GM18868 (cell line): ENCODE measurements at regions not wholly inside any gene's neighbourhood (a gene's known extent, or its start where the extent isn't known, plus 50 kb on each side); places are given as distances from the start of the nearest gene placed in this dataset.

Source experiments
- ATAC-seq: cut with Tn5 transposase; IDR thresholded peaks from one replicate; pipeline ENCODE4 v1.9.1; 2021; ENCODE audit warnings: mild to moderate bottlenecking, moderate library complexity; ENCODE audit not compliant: unreplicated experiment

GRCh38 chr18:68262690-68263294, 452.1 kb downstream of the TMX3 start:
- no peak for ATAC-seq

- no peak for ATAC-seq
Observed at GRCh38 chr18:68256418-68257067, 458.4 kb downstream of the TMX3 start.

DNA sequence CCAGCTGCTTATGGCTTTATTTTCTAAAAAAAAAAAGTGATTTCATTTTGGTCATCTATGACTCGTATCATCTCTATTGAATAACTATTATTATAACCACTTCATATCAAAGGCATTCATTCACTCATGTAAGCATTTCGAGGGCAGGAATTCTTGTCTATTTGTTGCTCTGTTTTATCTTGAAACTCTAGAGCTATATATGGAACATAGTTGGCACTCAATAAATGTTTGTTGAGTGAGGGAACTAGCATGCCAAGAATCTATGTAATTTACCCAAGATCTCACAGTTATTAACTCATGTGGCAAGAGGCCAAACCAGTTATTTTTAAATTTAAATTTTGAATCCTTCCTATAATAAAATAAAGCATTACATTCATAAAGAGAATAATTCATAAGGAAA, 470.1 kb downstream of the TMX3 start:
- ATAC-seq: no peak

- ATAC-seq: no peak
Observed at GRCh38 chr18:68241881-68242280, 473.0 kb downstream of the TMX3 start.

GRCh38 chr18:68234676-68235075, 480.2 kb downstream of the TMX3 start:
- no peak for ATAC-seq

DNA sequence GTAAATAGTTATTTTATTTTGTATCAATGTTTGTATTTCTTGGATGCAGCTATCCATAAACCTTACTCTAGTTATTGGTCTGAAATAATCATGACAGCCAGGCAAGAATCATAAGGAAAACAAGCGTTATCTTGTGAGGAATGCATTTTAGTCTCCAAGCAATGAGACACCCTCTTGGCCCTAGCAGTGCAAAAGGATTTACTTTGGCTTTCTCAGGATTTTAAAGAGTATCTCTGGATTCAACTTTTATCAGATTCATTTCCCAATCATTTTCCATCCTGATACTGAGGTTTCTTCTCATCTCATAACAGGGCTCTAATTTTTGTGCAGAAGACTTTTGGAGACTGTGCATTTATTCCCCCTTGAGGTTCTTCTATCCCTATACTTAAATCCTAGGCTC, 480.8 kb downstream of the TMX3 start:
- ATAC-seq: no peak

GRCh38 chr18:68233018-68233417, 481.9 kb downstream of the TMX3 start:
- no peak for ATAC-seq

DNA sequence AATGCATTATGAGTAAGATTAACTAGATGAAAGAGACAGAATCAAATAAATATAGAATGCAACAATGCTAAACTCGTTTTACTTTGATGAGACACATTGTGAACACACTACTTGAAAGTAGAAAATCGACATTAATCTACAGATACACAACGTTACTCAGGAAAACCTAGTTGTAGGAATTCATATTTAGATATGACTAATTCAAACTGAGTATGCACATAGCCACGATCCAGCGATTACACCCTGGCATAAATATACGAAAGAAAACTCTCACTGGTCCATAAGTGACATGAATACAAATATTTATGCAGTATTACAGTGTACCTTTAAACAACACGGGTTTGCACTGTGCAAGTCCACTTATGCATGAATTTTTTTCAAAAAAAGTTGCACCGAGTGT, 485.6 kb downstream of the TMX3 start:
- ATAC-seq: no peak

GRCh38 chr18:68221111-68221724, 493.7 kb downstream of the TMX3 start:
- ATAC-seq: no peak

GRCh38 chr18:68220458-68220857, 494.4 kb downstream of the TMX3 start:
- ATAC-seq: no peak

DNA sequence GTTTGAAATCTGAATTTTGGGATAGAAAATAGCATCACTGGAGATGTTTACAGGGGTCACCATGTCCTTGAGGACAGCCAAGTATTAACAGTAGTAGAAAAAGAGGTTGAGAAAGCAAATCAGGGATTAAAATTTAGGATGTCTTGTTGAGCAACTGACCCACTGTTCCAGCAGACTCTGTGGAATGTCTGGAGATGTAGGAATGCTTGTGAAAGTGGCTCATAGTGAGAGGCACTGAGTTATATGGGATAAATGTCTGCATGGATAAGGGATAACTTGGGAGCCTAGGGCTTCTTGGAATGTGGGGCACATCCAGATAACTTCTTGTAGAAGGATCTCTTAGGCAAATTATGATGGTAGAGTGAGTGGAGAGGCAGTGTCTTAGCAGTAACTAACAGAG, 495.0 kb downstream of the TMX3 start:
- no peak for ATAC-seq

DNA sequence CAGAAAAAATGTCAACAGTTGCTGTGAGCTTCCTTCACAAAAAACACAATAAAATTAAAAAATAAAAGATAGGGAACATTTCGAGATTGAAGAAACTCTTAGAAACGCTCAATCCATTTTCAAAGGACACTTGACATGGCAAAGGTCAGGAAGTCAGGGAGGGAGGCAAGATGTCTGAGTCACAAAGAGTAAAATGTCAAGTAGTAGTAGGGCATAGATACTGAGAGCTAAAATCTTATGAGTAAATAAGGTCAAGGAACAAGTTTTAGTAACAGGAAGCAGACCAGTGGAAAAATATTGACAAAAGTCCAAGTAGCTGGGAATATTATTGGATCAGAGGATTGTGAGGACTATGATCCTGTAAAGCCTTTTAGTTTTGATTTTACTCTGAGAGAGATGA, 495.6 kb downstream of the TMX3 start:
- no peak for ATAC-seq

DNA sequence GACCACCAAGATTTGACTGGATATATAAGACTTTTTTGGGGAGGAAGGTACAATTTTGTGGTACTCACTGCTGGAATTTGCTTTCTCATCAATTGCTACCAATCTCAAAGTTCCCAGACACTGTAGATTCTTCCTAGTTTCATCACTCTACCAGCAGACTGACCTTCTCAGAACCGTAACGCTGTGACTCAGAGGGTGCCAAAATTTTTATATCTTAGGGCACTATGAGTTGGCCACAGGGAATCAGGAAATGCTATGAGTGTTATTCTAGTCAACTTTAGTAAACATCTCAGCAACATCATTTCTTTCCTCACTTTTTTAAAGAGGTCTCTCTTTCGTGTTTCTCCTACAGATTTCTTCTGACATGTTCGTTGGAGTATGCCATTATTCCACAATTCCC, 499.0 kb downstream of the TMX3 start:
- ATAC-seq: no peak

DNA sequence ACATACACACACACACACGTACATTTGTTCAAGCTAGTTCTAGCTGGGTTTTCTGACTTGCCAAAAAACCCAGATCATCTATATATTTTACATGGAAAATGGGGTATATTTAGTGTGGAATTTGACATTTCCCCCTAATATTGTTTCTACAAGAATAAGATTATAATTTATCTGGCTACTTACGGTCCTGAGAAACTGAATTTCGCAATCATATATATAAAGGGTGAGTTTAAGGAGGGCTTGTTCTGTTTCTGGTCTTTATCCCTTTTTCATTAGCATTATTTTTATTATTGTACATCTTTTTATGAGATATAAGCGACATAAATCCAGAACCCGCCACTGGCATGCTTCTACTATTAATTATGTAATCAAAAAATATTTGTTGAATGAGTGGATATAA, 528.9 kb downstream of the TMX3 start:
- no peak for ATAC-seq

- ATAC-seq: no peak
Observed at GRCh38 chr18:68181956-68182355, 533.0 kb downstream of the TMX3 start.

GRCh38 chr18:68179811-68180210, 535.1 kb downstream of the TMX3 start:
- ATAC-seq: no peak

- no peak for ATAC-seq
Observed at GRCh38 chr18:68178921-68179320, 536.0 kb downstream of the TMX3 start.

DNA sequence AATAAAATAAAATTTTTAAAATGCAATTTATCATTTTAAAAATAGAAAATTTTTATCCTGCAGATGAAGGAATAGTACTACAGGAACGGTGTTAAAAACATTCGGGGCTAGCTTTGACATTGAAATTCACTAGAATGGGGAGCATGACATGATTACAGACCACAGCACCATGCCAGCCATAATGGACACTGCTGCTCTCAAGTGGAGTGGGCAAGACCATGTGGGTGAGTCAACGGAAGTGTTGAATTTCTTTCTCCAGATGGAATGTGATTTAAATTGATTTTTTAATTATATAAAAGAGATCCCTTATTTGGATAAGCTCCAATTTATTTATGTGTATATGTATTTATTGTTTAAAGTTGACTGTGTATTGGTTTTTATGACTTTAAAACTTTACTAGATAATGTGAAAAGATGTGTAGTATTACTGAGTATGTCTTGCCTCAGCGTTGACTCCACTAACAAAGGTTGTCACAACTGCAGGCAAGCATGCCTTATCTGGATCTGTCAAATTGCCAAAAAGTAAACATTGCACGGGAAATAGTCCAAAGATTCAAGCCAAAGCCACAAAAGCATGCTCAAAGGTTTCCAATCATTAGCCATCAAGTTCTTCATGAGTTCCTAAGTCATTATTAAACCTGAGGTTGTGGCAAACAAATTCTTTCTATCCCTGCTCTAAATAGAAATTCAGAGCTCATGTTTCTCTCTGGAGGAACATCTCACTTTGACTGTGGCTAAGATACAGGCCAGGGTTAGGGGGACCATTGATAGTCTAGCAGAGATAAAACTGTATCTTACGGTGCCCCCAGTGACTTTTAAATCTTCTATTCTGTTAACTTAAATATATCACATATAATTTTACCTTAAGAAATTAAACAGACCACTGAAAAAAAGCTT, 536.9 kb downstream of the TMX3 start:
- ATAC-seq: no peak

DNA sequence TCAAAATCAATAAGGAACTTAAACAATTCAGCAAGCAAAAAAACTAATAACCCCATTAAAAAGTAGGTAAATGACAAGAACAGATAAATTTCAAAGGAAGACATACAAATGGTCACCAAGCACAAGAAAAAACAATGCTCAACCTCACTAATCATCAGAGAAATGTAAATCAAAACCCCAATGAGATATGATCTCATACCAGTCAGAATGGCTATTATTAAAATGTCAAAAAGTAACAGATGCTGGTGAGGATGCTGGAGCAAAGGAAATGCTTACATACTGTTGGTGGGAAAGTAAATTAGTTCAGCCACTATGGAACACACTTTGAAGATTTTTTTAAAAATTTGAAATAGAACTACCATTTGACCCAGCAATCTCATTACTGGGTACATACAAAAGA, 538.0 kb downstream of the TMX3 start:
- no peak for ATAC-seq

GRCh38 chr18:68172842-68173549, 541.9 kb downstream of the TMX3 start:
- no peak for ATAC-seq

DNA sequence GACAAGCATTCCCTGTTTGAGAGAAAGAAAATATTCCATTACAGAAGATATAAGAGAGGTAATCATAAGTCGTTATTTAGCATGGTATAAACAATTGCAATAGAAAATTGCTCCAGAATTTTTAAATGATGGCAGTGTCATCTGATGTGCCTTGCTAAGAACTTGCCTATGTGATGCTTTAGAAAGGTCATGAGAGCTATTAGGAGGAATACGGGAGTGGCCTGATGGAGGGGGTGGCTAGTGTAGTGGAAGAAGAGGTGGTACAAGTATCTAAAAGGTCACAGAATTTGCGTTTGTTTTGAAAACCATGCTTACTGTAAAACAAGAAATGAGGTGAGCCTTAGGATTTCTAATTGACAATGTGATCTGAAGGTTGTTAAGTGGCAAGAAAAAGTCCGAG, 550.0 kb downstream of the TMX3 start:
- ATAC-seq: no peak
